Peyer's patch (tissue), 4 donors: ENCODE measurements at regions not wholly inside any gene's neighbourhood (a gene's known extent, or its start where the extent isn't known, plus 50 kb on each side); places are given as distances from the start of the nearest gene placed in this dataset.

Experiments
- CTCF ChIP-seq, 6 experiments: fragments of 450-650 bp in 4 of 6; fragments of 200-600 bp in 2 of 6; sonication (generic) in 1 of 6; IDR thresholded peaks; one replicate each; pipeline ENCODE4 v1.5.1; 2017 to 2019; ENCODE audit warnings: antibody characterized with exemption in 6 of 6, mild to moderate bottlenecking in 3 of 6, moderate library complexity in 1 of 6
- POLR2A ChIP-seq, 2 donors: fragments of 450-650 bp; IDR thresholded peaks; one replicate each; pipeline ENCODE4 v1.5.1; 2017; ENCODE audit warnings: antibody characterized with exemption in 2 of 2, mild to moderate bottlenecking in 2 of 2, moderate library complexity in 2 of 2

- TF ChIP-seq POLR2A (IDR thresholded peaks at IDR 0.05) = no peak
- no peak for TF ChIP-seq CTCF (IDR thresholded peaks at IDR 0.05)
Measured at GRCh38 chr13:31891472-31891871, 140.1 kb upstream of the FRY start.
